Psoas muscle (tissue), 7 donors: ENCODE measurements at regions not wholly inside any gene's neighbourhood (a gene's known extent, or its start where the extent isn't known, plus 50 kb on each side); places are given as distances from the start of the nearest gene placed in this dataset.

ENCODE experiments used
- ATAC-seq, 4 donors: fragments of 200-7000 bp; cut with Tn5 transposase; one replicate each; pipeline ENCODE4 v1.9.1; 2020; ENCODE audit warnings: moderate library complexity in 3 of 4, mild to moderate bottlenecking in 2 of 4
- DNase-seq, 2 donors: peaks; one replicate each; pipeline ENCODE4 v3.0.0-alpha.2; 2020
- H3K27ac ChIP-seq: fragments of 200-600 bp; one replicate; pipeline ENCODE4 v1.8.0; 2022
- H3K27me3 ChIP-seq, 3 donors: fragments of 200-600 bp in 1 of 3; one replicate each; pipeline versions ENCODE4 v1.6.1 to v1.8.0; 2013 to 2022; ENCODE audit warnings: low read length in 2 of 3, mild to moderate bottlenecking in 2 of 3, moderate library complexity in 1 of 3; ENCODE audit not compliant: insufficient read depth in 3 of 3
- H3K36me3 ChIP-seq, 2 donors: fragments of 200-600 bp in 1 of 2; one replicate each; pipeline versions ENCODE4 v1.6.1 to v1.8.0; 2013 to 2022; ENCODE audit warnings: low read depth in 1 of 2, mild to moderate bottlenecking in 1 of 2, moderate library complexity in 1 of 2; ENCODE audit not compliant: insufficient read depth in 1 of 2
- H3K4me1 ChIP-seq: fragments of 200-600 bp; one replicate; pipeline ENCODE4 v1.8.0; 2022
- H3K4me3 ChIP-seq: fragments of 200-600 bp; one replicate; pipeline ENCODE4 v1.8.0; 2022; ENCODE audit warnings: mild to moderate bottlenecking
- H3K9me3 ChIP-seq: fragments of 200-600 bp; one replicate; pipeline ENCODE4 v1.8.0; 2022
- WGBS, 3 donors: extraction: QIAGEN DNeasy Blood & Tissue Kit; methylation state at CpG; one replicate each; pipeline versions ENCODE4 v1.1.6 to v1.1.7; 2013; 5-methylcytosine and 5-hydroxymethylcytosine counted together
- intact Hi-C, 2 donors: fragments of 100-400 bp; cut with DNase I; formaldehyde crosslinking; loops; one replicate each; pipeline versions ENCODE4 v1.11.0 to v1.14.2; 2022
- TF ChIP-seq, protein P1 (sequence below): fragments of 200-600 bp; IDR thresholded peaks from one replicate; pipeline ENCODE4 v1.8.0; 2022; ENCODE audit warnings: antibody characterized with exemption
- donor health status: healthy with polysubstance abuse.
- donor health status: DM: no; HTN: no; CAD: no; lungs with moderate emphysema.
- donor health status: Bipolar disorder and iron deficiency.
- donor health status: healthy.
- donor health status: DM: yes; HTN: yes; CAD: no.
- donor health status: DM: no; HTN: no; CAD: no.
- donor health status: DM: yes; HTN: yes; CAD: no.

DNA sequence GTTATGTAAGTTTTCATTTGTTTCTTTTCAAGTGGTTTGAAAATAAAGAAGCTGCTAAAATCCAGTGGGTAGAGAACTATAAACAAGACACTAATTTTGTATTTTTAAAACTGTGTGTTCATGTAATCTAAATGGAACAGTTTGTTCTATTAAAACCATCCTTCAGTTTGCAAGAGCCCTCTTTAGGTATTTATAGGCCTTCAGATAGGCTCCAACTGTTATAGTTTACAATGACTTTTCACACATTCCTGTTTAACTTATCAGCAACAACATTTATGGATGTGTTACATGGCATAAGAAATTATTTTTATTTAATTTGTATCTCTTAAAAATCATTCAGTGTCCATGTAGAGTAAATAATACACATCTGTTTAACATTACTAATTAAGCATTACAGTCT lies 126.7 kb upstream of the SLCO6A1 start:
- Histone ChIP-seq H3K27me3 (no peaks in the 10 kb centered on the region), H3K9me3 (no peaks in the 10 kb centered on the region), H3K4me1 (no peaks in the 10 kb centered on the region), H3K4me3 (no peak overlapping the region), H3K36me3 (no peaks in the 10 kb centered on the region), H3K27ac (no peak overlapping the region)
- DNase-seq, result no peak
- no peak for ATAC-seq
- intact Hi-C loops, result no loop called here
- TF ChIP-seq, protein P1, sequence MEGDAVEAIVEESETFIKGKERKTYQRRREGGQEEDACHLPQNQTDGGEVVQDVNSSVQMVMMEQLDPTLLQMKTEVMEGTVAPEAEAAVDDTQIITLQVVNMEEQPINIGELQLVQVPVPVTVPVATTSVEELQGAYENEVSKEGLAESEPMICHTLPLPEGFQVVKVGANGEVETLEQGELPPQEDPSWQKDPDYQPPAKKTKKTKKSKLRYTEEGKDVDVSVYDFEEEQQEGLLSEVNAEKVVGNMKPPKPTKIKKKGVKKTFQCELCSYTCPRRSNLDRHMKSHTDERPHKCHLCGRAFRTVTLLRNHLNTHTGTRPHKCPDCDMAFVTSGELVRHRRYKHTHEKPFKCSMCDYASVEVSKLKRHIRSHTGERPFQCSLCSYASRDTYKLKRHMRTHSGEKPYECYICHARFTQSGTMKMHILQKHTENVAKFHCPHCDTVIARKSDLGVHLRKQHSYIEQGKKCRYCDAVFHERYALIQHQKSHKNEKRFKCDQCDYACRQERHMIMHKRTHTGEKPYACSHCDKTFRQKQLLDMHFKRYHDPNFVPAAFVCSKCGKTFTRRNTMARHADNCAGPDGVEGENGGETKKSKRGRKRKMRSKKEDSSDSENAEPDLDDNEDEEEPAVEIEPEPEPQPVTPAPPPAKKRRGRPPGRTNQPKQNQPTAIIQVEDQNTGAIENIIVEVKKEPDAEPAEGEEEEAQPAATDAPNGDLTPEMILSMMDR, result no peak

DNA sequence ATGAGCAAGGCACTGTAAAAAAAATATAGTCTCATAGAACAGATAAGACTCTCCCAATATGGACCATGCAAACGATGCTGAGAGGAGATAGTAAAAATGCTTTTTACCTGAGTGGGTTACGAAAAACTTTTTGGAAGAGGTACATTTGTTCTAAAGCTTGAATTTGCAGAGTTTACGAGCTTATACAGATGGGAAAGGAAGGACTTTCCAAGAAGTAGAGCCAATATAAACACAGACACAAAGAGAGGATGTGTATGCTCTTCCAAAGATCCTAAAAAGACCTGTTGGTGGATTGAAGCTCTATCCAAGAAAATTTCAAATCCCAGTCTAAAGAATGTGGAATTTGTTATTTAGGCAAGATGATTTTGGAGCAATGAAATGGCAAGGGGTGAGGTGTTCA lies 127.1 kb upstream of the SLCO6A1 start:
- H3K4me1 ChIP-seq, result no peaks in the 10 kb centered on the region
- 67 to 75% (median 71%) methylated on average over 3 of the region's 3 CpGs for WGBS, 3 donors
- H3K27me3 ChIP-seq, result no peaks in the 10 kb centered on the region
- intact Hi-C loops, result no loop called here
- DNase-seq, result no peak
- no peaks in the 10 kb centered on the region for H3K36me3 ChIP-seq
- no peaks in the 10 kb centered on the region for H3K9me3 ChIP-seq
- no peak overlapping the region for H3K4me3 ChIP-seq
- no peak for ATAC-seq
- H3K27ac ChIP-seq, result no peak overlapping the region
- TF ChIP-seq, protein P1, result no peak

DNA sequence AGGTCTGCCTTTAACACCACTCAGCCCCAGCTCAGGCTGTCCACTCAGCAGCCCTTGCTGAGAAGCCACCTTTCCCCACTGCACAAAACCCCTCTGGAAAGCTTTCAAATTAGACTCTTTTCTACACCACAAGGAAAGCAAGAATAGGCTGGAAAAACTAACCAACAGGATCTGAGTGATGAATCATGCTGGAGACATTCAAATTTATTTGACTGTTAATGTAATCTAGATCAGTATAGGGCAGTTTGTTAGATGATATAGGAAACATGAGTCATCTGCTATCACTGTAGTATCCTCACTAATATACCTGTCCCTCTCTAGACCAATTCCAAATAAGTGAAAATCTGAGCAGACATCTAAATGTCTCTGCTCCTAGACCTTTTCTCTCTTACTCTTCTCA lies 127.8 kb upstream of the PAM start:
- Histone ChIP-seq H3K4me3 (no peak overlapping the region), H3K36me3 (no peaks in the 10 kb centered on the region), H3K27me3 (no peaks in the 10 kb centered on the region), H3K9me3 (no peaks in the 10 kb centered on the region), H3K4me1 (no peaks in the 10 kb centered on the region), H3K27ac (no peak overlapping the region)
- TF ChIP-seq, protein P1, result no peak
- intact Hi-C loops, result no loop called here
- ATAC-seq (no peak), DNase-seq (no peak)

DNA sequence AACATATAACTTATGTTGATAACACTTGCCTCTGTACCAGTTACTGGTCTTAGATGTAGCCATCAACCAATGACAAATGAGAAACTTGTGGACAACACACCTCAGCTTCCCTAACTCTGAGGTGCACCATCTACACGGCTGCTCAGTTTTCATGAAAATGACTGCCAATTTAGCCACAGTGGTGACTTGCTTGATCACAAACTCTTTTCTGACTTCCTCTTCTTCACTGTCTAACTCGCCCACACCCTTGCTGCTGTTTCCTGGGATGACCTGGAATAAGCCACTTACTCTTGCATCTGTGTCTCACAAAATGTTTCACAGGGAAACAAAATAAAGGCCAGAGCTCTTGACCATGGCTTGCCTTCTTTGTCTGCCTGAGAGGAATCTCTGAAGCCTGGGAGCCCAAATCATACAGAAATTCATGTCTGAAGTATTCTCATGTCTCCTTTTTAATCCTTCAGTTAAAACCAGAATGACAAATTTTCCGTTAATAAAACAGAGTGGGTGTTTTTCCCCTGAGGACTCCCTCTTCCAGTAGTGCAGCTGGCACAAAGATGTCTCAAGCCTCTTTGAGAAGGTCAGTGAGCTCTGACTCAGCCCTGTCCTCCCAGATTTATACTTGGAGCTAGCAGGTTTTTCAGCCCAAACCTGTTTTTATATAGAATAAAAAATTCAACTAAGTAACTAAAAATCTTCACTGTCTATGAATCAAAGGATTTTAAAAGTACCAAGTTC lies 126.5 kb upstream of the PAM start:
- ATAC-seq (no peak), DNase-seq (no peak)
- H3K27me3 ChIP-seq, result no peaks in the 10 kb centered on the region
- intact Hi-C loops, result no loop called here
- no peaks in the 10 kb centered on the region for H3K4me1 ChIP-seq
- TF ChIP-seq, protein P1, result no peak
- H3K27ac ChIP-seq, result no peak overlapping the region
- H3K4me3 ChIP-seq, result no peak overlapping the region
- no peaks in the 10 kb centered on the region for H3K36me3 ChIP-seq
- no peaks in the 10 kb centered on the region for H3K9me3 ChIP-seq
- WGBS, 3 donors, result 32 to 49% (median 37%) methylated on average over 3 of the region's 3 CpGs
